ENCODE measurements at regions not wholly inside any gene's neighbourhood (a gene's known extent, or its start where the extent isn't known, plus 50 kb on each side); places are given as distances from the start of the nearest gene placed in this dataset.
A peak's percentile ranks its signal among the peaks of the same experiment; 100 is the strongest.
"Not testable (repeated sequence)": the region's sequence is repeated elsewhere in the genome, so short reads cannot be mapped to it uniquely, and the experiment has no call there.

DNA sequence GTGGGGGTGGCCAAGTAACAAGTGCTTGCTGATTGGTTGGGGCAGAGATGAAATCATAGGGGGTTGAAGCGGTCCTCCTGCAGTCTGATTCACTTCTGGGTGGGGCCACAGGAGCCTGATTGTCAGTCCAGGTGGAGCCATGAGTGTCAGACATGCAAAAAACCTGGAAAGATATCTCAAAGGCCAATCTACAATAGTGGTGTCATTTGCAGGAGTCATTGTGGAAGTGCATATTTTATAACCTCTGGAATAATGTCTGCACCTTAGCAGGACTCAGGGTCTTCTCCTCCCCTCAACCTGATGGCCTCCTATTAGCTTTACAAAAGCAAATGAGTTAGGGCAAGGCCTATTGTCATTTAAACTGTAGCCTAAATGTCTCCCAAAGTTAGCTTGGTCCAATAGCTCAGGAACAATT is 241.4 kb downstream of the NUAK1 start:
- Histone ChIP-seq H3K9me3 (ENCODE audit: control insufficient read depth, low read length) (no peaks in the 10 kb centered on the region), H3K4me1 (ENCODE audit: control insufficient read depth, insufficient read depth, low read length) (peaks cover 4% of the 10 kb centered on the region), H3K27ac (ENCODE audit: low read depth, low read length) (no peak overlapping the region), H3K36me3 (ENCODE audit: control insufficient read depth, insufficient read depth, low read length) (no peaks in the 10 kb centered on the region), H3K9ac (ENCODE audit: extremely low read depth, low read length, poor library complexity, severe bottlenecking) (no peak overlapping the region), H3K27me3 (ENCODE audit: control insufficient read depth, insufficient read depth, low read length, poor library complexity, severe bottlenecking) (no peaks in the 10 kb centered on the region), H3K4me3 (ENCODE audit: low read length) (no peak overlapping the region)
- Mint-ChIP-seq H3K27ac (no peak overlapping the region), H3K27me3 (ENCODE audit: insufficient read depth) (no peaks in the 10 kb centered on the region), H3K4me1 (peaks cover 27% of the 10 kb centered on the region), H3K4me3 (no peak overlapping the region), H3K9me3 (peaks cover 1% of the 10 kb centered on the region), H3K36me3 (ENCODE audit: low read depth) (no peaks in the 10 kb centered on the region)
- peak; percentile 92 for DNase-seq
- TF ChIP-seq, protein P1, sequence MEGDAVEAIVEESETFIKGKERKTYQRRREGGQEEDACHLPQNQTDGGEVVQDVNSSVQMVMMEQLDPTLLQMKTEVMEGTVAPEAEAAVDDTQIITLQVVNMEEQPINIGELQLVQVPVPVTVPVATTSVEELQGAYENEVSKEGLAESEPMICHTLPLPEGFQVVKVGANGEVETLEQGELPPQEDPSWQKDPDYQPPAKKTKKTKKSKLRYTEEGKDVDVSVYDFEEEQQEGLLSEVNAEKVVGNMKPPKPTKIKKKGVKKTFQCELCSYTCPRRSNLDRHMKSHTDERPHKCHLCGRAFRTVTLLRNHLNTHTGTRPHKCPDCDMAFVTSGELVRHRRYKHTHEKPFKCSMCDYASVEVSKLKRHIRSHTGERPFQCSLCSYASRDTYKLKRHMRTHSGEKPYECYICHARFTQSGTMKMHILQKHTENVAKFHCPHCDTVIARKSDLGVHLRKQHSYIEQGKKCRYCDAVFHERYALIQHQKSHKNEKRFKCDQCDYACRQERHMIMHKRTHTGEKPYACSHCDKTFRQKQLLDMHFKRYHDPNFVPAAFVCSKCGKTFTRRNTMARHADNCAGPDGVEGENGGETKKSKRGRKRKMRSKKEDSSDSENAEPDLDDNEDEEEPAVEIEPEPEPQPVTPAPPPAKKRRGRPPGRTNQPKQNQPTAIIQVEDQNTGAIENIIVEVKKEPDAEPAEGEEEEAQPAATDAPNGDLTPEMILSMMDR (conservative IDR thresholded peaks at IDR 0.05): no peak
- WGBS, 2 experiments (ENCODE audit: insufficient coverage in 1 of 2, insufficient read length in 1 of 2): 22% methylated on average over 1 of the region's 1 CpG; no CpG with 5 or more reads in 1 of the 2 experiments

DNA sequence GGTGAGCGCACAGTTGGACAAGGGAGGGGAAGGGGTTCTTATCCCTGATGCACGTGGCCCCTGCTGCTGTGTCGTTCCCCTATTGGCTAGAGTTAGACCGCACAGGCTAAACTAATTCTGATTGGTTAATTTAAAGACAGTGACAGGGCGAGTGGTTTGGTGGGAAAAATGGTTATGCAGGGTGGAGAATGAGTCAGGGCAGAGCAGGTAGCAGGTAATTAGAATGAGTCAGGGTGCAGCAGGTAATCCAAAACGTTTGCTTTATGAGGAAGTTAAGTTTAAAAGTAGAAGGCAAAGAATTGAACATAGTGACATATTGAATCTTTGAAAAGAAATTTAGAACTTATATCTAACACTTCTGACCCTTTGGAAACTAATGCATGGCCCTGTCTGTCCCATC is 240.5 kb downstream of the NUAK1 start:
- H3K27ac ChIP-seq (ENCODE audit: low read depth, low read length); H3K27ac Mint-ChIP-seq: not testable (repeated sequence)
- peaks cover 27% of the 10 kb centered on the region for H3K4me1 Mint-ChIP-seq

DNA sequence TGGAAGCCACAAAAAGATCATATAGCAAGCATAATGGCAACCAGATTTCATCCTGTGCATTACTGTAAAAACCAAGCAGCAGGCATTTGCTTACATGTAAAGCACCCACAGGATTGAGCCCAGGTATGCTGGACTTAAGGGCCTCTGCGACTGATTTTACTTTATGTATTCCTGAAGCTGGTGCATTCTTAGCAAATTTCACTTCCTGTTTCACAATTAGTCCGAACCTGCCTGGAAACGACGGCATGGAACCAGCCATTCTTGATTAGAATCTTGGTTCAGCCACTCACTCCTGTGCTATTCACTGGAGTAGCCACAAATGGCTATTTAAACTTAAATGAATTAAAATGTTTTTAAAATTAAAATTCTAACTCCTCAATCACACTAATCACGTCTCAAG is 239.2 kb downstream of the NUAK1 start:
- no peaks in the 10 kb centered on the region for H3K36me3 Mint-ChIP-seq (ENCODE audit: low read depth)
- Histone ChIP-seq H3K27me3 (ENCODE audit: control insufficient read depth, insufficient read depth, low read length, poor library complexity, severe bottlenecking) (no peaks in the 10 kb centered on the region), H3K27ac (ENCODE audit: low read depth, low read length) (no peak overlapping the region), H3K4me3 (ENCODE audit: low read length) (no peak overlapping the region), H3K9ac (ENCODE audit: extremely low read depth, low read length, poor library complexity, severe bottlenecking) (no peak overlapping the region), H3K36me3 (ENCODE audit: control insufficient read depth, insufficient read depth, low read length) (no peaks in the 10 kb centered on the region), H3K4me1 (ENCODE audit: control insufficient read depth, insufficient read depth, low read length) (peaks cover 4% of the 10 kb centered on the region), H3K9me3 (ENCODE audit: control insufficient read depth, low read length) (no peaks in the 10 kb centered on the region)
- H3K27ac Mint-ChIP-seq: no peak overlapping the region
- no peak for DNase-seq
- H3K9me3 Mint-ChIP-seq: peaks cover 1% of the 10 kb centered on the region
- WGBS, 2 experiments (ENCODE audit: insufficient coverage in 1 of 2, insufficient read length in 1 of 2): 94 to 100% methylated on average over 5 of the region's 5 CpGs
- no peak overlapping the region for H3K4me3 Mint-ChIP-seq
- no peaks in the 10 kb centered on the region for H3K27me3 Mint-ChIP-seq (ENCODE audit: insufficient read depth)
- TF ChIP-seq, protein P1 (conservative IDR thresholded peaks at IDR 0.05): no peak
- H3K4me1 Mint-ChIP-seq: peaks cover 27% of the 10 kb centered on the region

More for the DNA sequence above, 240.5 kb downstream of the NUAK1 start:
- not testable (repeated sequence) for H3K9me3 ChIP-seq (ENCODE audit: control insufficient read depth, low read length); H3K4me3 ChIP-seq (ENCODE audit: low read length); H3K4me1 ChIP-seq (ENCODE audit: control insufficient read depth, insufficient read depth, low read length); H3K36me3 ChIP-seq (ENCODE audit: control insufficient read depth, insufficient read depth, low read length); H3K4me3 Mint-ChIP-seq; H3K36me3 Mint-ChIP-seq (ENCODE audit: low read depth); H3K9me3 Mint-ChIP-seq; H3K27me3 Mint-ChIP-seq (ENCODE audit: insufficient read depth); H3K9ac ChIP-seq (ENCODE audit: extremely low read depth, low read length, poor library complexity, severe bottlenecking); H3K27me3 ChIP-seq (ENCODE audit: control insufficient read depth, insufficient read depth, low read length, poor library complexity, severe bottlenecking); DNase-seq
- 77 to 82% methylated on average over 3 to 6 of the region's 6 CpGs for WGBS, 2 experiments (ENCODE audit: insufficient coverage in 1 of 2, insufficient read length in 1 of 2)

DNA sequence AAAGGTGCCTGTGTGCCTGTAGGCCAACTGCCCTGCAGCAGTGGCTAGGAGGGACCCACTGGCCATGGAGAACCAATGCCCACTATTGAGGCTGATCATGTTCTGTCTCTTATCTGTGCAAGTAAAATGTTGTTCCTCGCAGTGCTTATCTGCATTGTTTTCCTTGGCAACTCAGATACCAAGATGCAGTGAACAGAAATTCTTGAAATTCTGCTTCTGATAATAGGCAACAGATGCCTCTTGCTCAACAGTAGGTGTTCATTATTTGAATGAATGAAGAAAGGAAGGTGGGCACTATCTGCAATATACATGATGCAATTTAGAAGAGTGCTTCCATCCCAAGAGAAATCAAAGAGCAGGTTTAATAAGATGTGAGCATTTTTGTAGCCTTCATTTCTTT is 232.2 kb downstream of the NUAK1 start:
- H3K27me3 Mint-ChIP-seq (ENCODE audit: insufficient read depth): no peaks in the 10 kb centered on the region
- TF ChIP-seq, protein P1 (conservative IDR thresholded peaks at IDR 0.05): no peak
- H3K36me3 ChIP-seq (ENCODE audit: control insufficient read depth, insufficient read depth, low read length): no peaks in the 10 kb centered on the region
- H3K9me3 ChIP-seq (ENCODE audit: control insufficient read depth, low read length): peaks cover under 1% of the 10 kb centered on the region
- no peaks in the 10 kb centered on the region for H3K9me3 Mint-ChIP-seq
- H3K9ac ChIP-seq (ENCODE audit: extremely low read depth, low read length, poor library complexity, severe bottlenecking): no peak overlapping the region
- H3K27ac ChIP-seq (ENCODE audit: low read depth, low read length): no peak overlapping the region
- H3K36me3 Mint-ChIP-seq (ENCODE audit: low read depth): no peaks in the 10 kb centered on the region
- H3K4me3 Mint-ChIP-seq: no peak overlapping the region
- WGBS, 2 experiments (ENCODE audit: insufficient coverage in 1 of 2, insufficient read length in 1 of 2): 83 to 88% methylated on average over 1 of the region's 1 CpG
- peaks cover 6% of the 10 kb centered on the region for H3K4me1 Mint-ChIP-seq
- no peaks in the 10 kb centered on the region for H3K27me3 ChIP-seq (ENCODE audit: control insufficient read depth, insufficient read depth, low read length, poor library complexity, severe bottlenecking)
- peaks cover 4% of the 10 kb centered on the region for H3K4me1 ChIP-seq (ENCODE audit: control insufficient read depth, insufficient read depth, low read length)
- H3K4me3 ChIP-seq (ENCODE audit: low read length): no peak overlapping the region
- H3K27ac Mint-ChIP-seq: no peak overlapping the region
- no peak for DNase-seq

Data from endodermal cell (in vitro differentiated cells).